NCI-H446 treated with DMSO at 0.1 percent for 48 hours (cell line): ENCODE measurements at regions not wholly inside any gene's neighbourhood (a gene's known extent, or its start where the extent isn't known, plus 50 kb on each side); places are given as distances from the start of the nearest gene placed in this dataset.

Source experiments
- DNase-seq: peaks from one replicate; lab custom pipeline; 2025; lab: John Stamatoyannopoulos, UW

- peak; percentile 20 for DNase-seq
Measured at GRCh38 chr12:67797185-67797741, 148.7 kb downstream of the DYRK2 start.

GRCh38 chr12:67797753-67798152, 149.2 kb downstream of the DYRK2 start:
- no peak for DNase-seq

GRCh38 chr12:67798768-67799167, 150.2 kb downstream of the DYRK2 start:
- no peak for DNase-seq

GRCh38 chr12:67802731-67803130, 154.2 kb downstream of the DYRK2 start:
- DNase-seq, result no peak

GRCh38 chr12:67803278-67803993, 154.9 kb downstream of the DYRK2 start:
- no peak for DNase-seq

GRCh38 chr12:67804168-67804567, 155.6 kb downstream of the DYRK2 start:
- DNase-seq, result no peak

- DNase-seq, result no peak
Measured at GRCh38 chr12:67807814-67808213, 159.3 kb downstream of the DYRK2 start.

- no peak for DNase-seq
Measured at GRCh38 chr12:67810166-67810565, 161.6 kb downstream of the DYRK2 start.

GRCh38 chr12:67811437-67812361, 163.2 kb downstream of the DYRK2 start:
- no peak for DNase-seq

GRCh38 chr12:67813456-67813904, 164.9 kb downstream of the DYRK2 start:
- peak; percentile 70 for DNase-seq

GRCh38 chr12:67816269-67816668, 167.7 kb downstream of the DYRK2 start:
- no peak for DNase-seq

GRCh38 chr12:67818459-67818903, 169.9 kb downstream of the DYRK2 start:
- DNase-seq, result no peak

GRCh38 chr12:67819902-67820301, 169.3 kb upstream of the IFNG-AS1 start:
- DNase-seq, result no peak

GRCh38 chr12:67820694-67821093, 168.6 kb upstream of the IFNG-AS1 start:
- DNase-seq, result no peak

- no peak for DNase-seq
Measured at GRCh38 chr12:67822826-67823225, 166.4 kb upstream of the IFNG-AS1 start.

- no peak for DNase-seq
Measured at GRCh38 chr12:67826148-67826547, 163.1 kb upstream of the IFNG-AS1 start.

- no peak for DNase-seq
Measured at GRCh38 chr12:67826946-67827720, 162.1 kb upstream of the IFNG-AS1 start.

- DNase-seq, result no peak
Measured at GRCh38 chr12:67827820-67828383, 161.3 kb upstream of the IFNG-AS1 start.

GRCh38 chr12:67829896-67830295, 159.4 kb upstream of the IFNG-AS1 start:
- no peak for DNase-seq

GRCh38 chr12:67832155-67832554, 157.1 kb upstream of the IFNG-AS1 start:
- no peak for DNase-seq

- no peak for DNase-seq
Measured at GRCh38 chr12:67833602-67834001, 155.6 kb upstream of the IFNG-AS1 start.

GRCh38 chr12:67837876-67838275, 151.4 kb upstream of the IFNG-AS1 start:
- no peak for DNase-seq
